Activated T-cell treated with anti-CD3 and anti-CD28 coated beads for 48 hours (primary cell): ENCODE measurements at regions not wholly inside any gene's neighbourhood (a gene's known extent, or its start where the extent isn't known, plus 50 kb on each side); places are given as distances from the start of the nearest gene placed in this dataset.

Experiments used
- DNase-seq: peaks from one replicate; pipeline ENCODE4 v3.0.0-alpha.2; 2020; ENCODE audit warnings: low read depth

DNA sequence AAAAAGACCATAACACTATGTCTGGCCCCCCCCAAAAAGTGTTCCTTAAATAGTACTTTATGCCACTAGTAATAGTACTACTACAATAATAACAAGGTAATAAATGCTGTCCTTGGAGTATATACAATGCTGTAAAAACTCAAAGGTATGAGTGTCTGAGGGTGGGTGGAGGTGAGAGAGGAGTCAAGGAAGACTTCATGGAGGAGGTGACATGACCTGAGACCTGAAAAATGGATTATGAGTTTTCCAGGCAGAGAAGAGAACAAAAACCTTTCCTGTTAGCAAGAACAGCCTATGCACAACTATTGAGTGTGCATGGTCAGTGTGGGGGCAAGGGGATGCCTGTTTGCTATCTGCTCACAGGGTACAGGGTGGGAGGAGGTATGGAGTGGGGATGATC is 290.2 kb upstream of the USP24 start:
- DNase-seq: no peak

DNA sequence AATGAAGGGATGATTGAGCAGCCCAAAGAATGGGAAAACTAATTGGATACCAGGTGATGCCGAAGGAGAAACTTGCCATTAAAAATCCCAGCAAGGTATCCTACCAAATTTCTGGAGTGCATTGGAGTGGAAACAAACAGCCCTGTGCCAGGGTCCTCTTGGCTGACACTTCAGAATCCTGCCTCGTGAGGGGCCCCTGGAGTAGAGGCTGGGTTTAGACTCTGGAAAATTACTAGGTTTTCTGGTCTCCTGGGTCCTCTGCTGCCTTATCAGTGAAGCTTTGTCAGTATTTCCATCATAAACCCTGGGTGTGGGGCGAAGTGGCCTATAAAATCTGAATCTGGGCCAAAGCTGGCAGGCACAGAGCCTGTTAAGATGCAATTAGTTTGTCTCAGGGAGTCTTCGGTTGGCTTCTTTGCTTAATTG is 289.2 kb upstream of the USP24 start:
- no peak for DNase-seq

DNA sequence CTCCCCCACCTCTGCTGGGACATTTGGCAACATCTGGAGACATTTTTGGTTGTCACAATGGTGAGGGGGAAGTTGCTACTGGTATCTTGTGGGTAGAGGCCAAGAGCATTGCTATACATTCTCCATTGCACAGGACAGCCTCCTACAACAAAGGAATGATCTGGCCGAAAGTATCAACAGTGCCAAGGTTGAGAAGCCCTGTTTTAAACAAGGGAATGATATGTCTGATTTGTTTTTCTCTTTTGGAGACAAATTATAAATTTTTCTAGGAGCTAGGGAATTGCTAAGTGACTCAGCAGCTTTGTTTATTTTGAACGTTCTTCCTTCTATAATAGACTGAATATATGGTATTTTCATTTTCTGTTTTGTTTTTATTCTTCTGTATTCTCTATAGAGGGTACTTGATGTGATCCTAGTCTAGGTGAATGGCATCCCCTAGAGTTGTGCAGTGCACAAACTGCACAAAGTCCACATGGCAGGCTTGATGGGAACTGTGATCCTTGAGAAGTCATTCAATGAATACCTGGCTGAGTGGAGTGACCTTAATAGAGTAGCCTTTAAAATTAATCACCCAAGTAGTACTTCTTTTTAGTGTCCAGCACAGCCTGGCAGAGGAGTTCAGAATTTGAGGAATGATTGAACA is 288.6 kb upstream of the USP24 start:
- DNase-seq: no peak

DNA sequence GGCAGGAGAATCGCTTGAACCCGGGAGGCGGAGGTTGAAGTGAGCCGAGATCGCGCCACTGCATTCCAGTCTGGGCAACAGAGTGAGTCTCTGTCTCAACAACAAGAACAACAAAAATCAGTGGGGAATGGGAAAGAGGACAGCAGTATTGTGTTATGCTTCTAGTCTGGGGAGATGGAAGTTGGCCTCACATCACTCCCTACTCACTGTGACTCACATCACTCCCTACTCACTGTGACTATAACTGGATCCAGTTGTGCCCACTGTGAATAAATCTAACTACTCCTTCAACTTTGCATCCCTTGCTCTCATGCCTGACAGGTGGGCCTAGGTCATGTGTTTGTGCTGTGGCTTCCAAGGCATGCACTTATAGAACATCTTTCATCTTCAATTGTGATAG is 285.4 kb upstream of the USP24 start:
- DNase-seq: no peak

DNA sequence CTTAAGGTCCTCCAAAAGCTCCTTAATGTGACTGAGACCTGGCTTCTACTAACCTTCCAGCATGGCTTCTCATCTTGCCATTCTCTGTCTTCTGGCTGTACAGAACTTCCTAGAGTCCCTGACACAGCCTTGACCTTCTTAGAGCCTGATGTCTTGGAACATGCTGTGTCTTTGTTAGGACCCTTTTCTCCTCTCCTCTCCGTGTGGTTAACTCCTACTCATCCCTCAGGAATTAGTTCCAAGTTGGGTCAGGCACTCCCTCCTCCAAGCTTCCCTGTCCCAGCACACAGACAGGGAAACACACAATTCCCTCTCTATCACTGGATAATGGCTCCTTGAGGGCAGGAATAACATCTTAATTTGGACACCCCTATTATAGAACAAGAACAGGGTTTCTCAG is 275.4 kb upstream of the USP24 start:
- no peak for DNase-seq

DNA sequence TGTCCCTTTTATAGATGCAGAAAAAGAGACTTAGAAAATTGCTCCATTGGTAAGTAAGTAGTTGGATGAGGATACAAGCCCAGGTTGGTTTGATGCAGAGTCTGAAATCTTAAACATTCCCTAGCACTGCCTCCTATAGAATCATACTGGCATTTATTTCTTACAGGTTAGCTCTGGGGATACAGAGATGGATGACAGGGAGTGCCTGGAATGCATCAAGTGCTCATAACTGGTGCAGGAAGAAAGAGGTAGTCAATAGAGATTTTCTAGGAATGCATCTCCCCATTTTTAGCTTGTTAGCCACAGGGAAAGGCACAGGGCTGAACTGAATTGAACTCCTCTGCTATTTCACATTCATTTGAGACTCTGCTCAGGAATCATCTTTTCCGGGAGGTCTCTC is 269.0 kb upstream of the USP24 start:
- no peak for DNase-seq

DNA sequence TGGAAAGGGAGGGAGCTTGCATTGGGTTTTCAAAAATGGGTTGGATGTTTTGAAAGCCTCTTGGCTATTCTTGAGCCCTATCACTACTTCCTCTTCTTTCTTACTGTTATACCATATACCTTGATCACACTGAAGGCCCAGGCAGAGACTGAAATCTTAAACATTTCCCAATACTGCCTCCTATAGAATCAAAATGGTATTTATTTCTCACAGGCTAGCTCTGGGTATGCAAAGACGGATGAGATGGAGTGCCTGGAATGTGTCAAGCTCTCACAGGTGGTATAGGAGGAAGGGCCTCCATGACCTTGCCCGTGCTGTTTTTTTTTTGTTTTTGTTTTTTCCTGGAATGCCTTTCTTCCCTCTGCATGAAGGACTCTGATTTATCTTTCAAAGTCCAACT is 268.4 kb upstream of the USP24 start:
- no peak for DNase-seq

DNA sequence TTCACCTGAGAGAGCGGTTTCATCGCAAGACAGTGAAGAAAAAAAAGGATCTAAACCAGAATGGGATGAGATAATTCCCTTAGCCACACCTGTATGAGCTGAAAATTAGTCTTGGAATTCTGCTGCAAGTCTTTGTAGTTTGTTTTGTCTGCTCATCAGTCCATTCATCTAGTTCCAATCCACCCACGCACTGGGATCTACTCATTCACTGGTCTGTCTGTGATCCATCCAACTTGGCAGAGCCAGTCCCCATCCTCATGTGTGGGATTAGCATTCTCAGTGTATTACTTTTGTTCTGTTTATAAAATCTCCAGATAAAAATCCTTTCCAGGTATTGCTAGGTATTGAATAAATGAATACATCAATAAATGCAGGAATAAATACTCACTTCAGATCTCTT is 266.5 kb upstream of the USP24 start:
- no peak for DNase-seq

DNA sequence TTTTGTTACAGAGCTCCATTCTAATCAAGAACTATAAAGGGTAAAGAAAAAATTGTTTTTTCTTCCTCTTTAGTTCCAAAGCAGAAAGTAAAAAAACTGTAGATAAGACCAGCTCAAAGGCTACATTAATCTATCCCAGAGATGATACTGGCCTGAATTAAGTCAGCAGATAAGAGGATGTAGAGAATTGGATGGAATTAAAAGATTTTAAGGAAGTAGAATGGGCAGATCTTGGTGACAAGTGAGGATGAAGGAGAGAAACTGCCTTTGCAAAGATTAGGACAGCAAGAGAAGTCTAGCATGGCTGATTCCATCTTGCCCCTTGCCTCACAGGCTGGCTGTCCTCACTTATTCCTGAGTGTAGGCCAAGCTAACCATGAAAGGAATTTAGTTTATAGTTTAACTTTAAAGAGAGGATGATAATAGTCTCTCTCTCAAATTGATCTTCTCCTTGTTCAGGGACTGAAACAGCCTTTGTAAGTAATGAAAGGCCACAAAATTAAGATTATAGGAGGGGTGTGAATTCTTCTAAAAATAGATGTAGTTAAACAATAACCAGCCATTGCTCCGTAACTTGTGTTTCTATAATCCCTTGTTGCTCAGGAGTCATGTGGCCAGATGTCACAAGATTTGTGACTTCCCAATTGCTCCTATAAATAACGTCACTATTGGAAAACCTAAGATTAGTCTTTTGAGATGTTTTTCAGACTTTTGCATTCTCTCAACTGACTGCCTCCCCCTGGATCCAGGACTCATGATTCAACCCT is 265.0 kb upstream of the USP24 start:
- DNase-seq: no peak

DNA sequence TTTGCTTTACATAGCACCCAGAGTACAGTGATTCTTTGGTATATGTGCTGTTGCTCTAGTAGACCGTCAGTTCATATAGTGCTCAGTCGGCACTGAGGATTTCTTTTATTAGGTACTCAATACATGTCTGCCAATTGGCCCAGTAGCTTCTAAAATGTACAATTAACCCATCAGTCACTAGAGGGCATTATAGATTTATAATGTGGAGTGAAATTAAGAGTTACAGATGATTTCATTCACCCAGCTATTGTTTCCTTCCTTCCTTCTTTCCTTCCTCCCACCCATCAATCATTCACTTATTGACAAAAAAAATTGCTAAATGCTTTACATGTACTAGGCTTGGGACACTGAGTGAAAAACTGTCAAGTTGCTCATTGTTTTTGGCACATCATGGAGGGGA is 263.6 kb upstream of the USP24 start:
- no peak for DNase-seq

DNA sequence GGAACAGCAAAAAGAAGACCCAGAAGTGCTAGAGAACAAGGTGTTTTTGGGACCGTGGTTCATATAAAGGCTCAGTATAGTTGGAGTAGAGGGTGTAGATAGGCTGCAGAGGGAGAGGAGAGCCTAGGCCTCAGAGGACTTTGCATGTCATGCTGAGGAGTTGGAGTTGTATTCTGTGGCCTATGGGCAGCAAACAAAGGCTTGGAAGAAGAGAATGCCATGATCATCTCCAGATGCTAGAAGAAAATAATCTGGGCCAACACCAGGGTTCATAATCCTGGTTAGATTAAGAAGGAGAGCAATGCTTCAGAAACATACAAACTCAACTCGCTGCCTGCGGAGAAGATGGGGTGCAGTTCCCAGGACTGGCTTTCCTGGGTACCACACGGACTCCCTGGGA is 262.8 kb upstream of the USP24 start:
- DNase-seq: no peak

DNA sequence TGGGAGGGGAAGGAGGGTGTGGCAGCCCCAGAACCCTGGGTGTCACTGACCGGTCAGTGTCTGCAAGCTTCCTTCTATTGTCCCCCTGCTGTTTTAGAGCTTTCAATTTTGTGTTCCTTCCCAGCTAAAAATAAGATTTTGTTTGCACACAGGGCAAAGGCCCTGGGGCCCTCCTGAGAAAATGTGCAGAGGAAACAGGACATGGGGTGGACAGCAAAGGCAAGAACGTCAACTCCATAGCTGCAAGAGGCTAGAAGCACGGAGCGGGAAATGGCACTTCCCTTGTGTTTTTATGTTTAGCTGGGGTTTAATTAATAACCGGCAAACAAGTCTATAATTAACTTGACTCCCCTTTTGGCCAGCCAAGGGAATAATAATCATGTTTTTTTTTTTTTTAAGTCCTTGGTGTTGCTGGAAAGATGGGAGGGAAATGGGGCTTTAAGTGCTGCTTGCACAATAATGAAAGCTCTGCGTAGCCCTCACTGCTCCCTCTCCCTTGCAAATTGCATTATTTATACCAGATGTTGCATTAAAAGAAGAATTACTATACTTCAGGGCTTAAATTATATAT is 261.4 kb upstream of the USP24 start:
- DNase-seq: no peak

DNA sequence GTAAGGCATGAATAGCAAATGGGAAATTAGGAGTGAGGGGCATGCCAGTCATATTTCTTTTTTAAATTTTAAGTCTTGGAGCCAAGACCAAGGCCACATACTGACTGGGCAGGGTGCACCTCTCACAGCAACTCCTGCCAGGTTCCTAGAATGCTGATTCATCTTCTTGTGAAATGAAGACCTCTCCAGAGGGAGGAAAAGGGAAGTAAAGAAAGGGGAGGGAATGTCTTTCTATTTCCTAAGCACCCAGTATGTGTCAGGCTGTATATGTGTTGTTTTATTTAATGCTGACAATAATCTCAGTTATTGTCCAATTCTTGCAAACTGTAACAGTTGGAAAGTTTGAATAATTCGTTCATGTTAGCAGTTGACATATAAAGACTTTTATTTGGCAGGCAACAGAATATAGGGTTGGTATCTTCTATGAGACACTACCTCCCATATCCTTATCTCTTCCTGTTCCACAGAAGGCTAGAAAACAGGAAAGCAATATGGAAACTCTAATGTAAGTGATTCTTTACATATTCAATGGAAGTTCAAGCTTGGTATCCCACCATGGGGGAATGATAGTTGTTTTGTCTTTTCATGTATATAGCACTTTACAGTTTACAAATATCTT is 259.1 kb upstream of the USP24 start:
- DNase-seq: no peak

DNA sequence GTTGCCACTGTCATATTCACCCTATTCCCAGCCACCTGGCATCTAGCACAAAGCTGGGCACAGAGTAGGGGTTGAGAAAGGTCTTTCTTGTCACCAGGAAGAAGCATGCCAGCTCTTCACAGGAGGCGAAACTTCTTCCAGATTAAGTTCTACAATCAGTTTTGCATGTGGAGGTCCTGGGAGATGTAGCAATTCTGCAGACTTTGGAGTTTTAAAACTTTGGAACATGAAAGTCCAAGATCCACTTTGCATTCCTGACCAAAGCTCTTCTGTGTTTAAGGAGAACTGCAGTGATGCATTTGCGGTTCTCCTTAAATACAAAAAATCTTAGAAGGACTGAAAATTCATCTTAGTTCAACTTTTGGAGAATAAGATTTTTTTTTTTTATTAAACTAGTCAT is 258.5 kb upstream of the USP24 start:
- no peak for DNase-seq

DNA sequence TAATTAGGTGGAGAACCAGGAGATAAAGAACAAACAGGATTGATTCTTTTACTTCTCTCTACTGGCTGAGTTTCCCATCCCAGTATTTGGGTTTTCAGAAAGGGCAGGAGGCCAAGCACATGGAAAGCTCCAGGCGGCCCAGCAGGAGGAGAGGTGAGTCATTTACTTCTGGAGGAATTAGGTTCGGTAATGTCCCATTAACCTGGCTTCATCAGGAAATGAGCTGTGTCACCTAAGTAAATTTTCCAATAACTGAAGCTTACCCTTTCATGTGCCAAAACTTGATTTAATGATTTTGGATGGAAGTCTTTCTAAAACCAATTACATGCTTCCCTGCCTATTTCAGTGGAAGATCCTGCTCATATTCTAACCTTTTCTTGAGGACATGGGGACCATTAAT is 257.6 kb upstream of the USP24 start:
- no peak for DNase-seq

DNA sequence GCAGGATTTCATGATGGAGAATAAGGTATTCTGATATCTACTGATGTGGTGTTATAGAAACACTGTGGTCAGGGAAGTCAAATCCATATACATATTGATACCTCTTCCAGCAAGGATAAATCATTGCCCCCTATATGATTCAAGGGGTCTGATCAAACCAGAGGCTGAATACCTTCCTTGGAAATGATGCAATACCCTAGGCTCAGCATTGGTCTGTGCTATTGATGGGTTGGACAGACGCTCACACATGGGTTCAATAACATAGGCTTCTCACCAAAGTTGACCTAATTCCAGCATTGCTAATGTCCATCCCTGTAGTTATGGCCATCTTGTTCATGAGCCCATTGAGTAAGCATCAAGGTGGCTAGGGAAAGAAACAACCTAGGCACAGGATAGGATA is 257.0 kb upstream of the USP24 start:
- DNase-seq: no peak

DNA sequence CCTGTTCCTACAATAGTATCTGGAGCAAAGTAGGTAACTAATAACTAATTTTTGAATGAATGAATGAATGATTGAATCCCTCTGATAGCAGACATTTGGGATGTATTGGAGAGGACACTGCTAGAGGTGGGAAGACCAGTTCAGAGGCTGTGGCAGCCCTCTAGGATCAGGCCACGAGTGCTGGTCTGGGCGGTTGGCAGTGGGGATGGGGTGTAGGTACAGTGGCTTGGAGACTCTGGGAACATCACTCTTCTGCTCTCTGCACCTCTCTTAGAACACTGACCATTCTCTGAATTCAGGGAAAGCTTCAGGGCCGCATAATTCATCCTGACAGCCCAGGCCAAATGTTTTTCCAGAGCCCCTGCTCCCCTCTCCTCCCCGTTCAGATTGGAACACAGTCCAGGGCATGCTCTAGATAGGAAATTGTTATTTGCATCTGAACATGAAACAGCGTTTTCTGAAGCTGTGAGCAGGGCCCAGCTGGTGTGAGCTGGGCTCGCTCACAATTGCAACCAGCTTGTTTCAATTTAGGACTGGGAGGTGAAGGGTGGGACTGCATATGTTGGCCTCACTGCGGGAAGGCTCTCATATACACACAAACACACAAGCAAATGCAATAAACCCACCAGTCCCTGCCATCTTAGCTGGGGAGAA is 253.1 kb upstream of the USP24 start:
- DNase-seq: no peak

DNA sequence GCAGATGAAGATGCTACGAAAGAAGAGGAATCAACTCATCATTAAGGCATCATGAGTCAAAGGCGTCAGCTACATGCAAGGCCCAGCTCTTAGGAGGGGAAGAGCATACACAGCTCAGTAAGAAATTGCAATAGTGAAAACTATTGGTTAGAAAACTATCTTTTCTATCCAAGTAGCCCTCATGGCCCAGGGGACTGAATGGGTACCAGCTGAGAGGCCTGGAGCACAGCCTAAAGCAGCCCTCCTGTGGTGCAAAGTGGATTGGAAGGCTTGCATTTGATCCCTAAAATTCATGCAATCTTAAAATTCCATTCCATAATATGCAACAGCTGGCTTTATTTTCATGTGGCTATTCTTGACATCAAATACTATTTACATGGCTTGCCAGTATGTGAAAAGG is 251.8 kb upstream of the USP24 start:
- no peak for DNase-seq

DNA sequence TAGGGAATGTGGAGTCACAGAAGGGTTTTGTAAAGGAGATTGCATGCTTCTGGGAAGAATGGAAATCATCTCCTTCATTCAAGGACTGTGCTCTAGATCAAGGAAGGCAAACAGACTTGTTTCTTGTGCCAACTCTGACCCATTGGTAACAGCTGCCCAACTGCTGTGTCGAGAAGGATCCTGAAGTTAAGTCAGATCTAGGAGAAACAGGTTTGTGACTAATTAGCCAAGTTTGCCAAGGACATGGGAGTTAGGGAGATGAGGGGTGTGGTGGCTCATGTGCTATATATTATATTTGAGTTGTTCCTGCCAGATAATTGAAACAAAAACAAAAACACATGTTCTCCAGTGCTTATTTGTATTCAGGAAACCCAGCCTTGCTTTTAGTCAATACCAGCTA is 251.2 kb upstream of the USP24 start:
- no peak for DNase-seq

DNA sequence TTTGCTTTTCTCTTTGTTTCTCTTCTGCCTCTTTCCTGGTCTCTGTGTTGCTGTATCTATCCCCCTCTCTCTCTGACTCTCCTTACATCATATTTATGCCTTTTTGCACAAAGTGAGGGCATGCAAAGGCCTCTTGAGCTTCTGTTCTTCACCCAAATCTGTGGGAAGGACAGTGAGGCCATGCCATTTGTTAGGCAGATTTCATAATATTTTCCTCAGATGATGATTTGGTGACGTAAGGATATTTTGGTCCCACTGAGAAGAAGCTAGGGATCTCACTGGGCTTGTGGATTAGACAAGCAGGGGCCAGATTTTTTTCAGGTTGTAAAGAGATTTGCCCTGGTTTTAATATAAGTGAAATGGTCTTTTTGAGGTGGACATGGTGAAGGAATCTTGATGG is 249.4 kb upstream of the USP24 start:
- DNase-seq: no peak

DNA sequence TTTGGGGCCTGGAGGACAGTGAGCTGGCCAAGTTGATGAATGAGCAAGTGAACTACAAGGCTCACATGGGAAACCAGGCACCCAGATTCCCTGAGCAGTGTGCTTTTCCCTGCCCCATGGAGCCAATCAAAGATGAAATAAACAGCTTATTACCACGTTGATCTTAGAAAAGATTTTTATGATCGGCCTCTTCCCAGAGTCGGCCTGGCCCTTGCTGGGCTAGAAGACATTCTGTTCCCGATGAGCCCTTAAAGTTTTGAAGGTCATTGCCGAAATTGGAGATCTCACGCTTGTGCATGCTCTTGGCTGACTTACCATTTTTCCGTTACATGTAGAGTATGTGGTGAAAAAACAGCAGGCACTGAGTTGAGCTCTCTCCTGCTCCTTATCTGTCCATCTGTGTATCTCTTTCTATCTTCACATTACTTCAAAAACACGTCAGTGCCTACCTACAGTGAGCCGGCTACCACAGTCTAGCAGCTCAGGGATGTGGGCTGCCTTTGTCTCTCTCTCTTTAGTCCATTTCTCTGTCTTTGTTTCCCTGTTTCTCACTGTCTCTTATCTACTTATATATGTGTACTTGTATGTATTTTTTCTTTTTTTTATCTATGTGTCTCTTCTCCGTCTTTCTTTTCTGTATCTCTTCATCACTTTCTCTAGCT is 248.8 kb upstream of the USP24 start:
- DNase-seq: no peak

DNA sequence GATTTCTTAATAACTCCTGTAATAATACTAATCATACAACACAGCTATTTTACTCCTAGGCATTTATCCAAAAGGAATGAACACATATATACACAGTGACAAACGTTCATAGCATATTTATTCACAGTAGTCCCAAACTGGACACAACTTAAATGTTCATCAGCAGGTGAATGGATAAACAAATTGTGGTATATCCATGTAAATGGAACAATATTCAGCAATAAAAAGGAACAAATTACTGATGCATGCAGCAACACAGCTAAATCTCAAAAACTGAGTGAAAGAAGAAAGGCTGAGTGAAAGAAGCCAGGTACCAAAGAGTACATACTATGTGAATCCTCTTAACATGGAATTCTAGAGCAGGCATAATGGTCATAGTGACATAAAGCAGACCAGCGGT is 242.7 kb upstream of the USP24 start:
- no peak for DNase-seq
